ENCODE measurements at regions not wholly inside any gene's neighbourhood (a gene's known extent, or its start where the extent isn't known, plus 50 kb on each side); places are given as distances from the start of the nearest gene placed in this dataset.

GRCh38 chr10:3238115-3238871, 65.7 kb upstream of the PITRM1 start:
- TF ChIP-seq CTCF (IDR thresholded peaks at IDR 0.05) (no peak), EZH2 (IDR thresholded peaks at IDR 0.05; ENCODE audit: borderline replicate concordance, insufficient read depth, low read depth, low read length, poor library complexity, severe bottlenecking) (no peak)

All from B cell (primary cell).